ENCODE measurements at regions not wholly inside any gene's neighbourhood (a gene's known extent, or its start where the extent isn't known, plus 50 kb on each side); places are given as distances from the start of the nearest gene placed in this dataset.
"Not testable (repeated sequence)": the region's sequence is repeated elsewhere in the genome, so short reads cannot be mapped to it uniquely, and the experiment has no call there.

DNA sequence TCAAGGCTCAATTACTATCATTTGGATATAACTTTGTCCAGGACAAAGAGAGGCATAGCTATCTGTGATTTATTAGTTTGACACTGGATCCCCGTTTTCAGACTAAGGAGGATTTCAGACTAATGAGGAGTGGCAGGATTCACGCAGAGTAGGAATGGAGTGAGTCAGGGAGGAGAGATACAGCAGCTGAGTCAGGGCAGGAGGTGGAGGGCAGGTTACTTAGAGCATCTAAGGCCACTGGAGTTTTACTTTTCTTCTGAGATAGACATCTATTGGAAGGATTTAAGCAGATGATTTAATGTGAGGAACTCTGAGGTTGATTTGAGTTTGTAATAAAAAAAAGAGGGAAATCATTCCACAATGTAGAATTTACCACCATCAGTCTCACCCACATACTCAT lies 110.6 kb downstream of the RPIA start:
- not testable (repeated sequence) for DNase-seq

- DNase-seq = no peak
These were observed 115.9 kb downstream of the RPIA start for GRCh38 chr2:88807237-88807962.

DNA sequence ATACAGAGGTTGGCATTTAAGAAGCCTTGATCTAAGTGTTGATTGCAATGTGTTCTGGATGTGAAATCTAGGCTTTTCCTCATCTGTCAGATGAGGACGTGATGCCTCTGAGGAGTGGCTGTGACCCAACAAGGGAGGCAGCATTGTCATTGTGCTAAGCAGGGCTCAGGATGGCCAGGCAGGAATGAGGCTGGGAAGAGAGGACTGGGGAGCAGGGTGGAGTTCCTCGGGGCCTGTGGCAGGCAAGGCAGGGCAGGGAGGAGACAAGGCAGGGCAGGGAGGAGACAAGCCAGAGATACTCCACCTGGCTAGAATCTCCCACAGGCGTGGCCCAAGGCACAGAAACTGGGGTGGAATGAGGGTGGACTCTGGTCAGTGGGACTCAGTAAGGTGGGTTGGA lies 116.6 kb downstream of the RPIA start:
- no peak for DNase-seq

DNA sequence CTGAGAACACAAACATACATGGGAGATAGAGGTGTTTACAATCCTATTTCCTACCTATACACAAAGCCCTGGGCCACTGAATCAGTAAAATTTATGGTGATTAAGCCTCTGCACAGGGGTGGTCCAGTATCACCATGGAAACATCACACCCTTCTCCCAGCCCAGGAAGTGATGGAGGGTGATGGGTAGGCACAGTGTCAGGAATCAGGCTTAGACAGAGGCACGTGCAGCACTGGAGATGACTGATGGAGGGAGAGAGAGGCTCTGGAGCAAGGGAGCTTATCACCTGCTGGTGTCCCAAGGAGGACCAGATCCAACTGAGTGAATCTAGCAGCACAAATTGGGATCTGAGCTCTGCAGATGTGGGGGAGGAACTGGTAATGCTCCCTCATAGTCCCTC lies 117.2 kb downstream of the RPIA start:
- DNase-seq = no peak

- DNase-seq = no peak
These were observed 117.7 kb downstream of the RPIA start for GRCh38 chr2:88809216-88809615.

GRCh38 chr2:88810017-88810416 lies 118.5 kb downstream of the RPIA start:
- no peak for DNase-seq

DNA sequence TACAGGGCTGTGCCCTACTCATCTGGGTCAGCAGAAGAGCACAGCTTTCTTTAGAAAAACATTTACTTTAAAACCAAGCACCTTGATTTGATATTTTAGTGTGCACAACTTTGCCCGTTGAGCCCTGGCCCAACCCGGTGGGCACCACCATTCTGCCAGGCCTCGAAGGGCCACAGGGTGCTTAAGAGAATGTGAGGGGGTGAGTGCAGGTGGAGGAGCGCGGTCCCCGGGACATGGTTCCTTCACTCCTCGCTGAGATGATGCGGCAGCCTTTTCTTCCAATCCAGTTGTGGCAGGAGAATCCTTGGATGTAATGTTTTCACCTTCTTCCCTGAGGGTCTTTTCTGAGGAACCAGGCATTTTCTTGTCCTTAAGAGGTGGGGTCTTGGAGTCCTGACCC lies 119.0 kb downstream of the RPIA start:
- no peak for DNase-seq

GRCh38 chr2:88811233-88811632 lies 119.8 kb downstream of the RPIA start:
- no peak for DNase-seq

DNA sequence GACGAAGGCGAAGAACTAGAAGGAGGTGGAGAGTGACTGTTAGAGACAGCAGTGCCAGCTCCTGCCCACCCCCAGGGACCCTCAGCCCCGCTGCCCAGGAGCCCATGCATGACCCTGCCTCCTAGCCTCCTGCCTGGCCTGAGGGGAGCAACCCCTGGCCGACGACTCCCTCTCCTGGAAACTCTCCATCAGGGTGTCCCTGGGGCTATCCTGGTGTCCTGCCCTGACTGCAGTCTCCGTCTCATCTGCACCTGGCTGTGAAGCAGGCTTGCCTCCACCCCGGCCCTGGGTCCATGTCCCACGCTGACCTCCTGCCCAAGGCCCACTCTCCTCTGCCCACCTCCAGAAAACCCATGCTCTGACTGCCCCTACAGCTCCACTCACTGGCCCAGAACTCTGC lies 120.2 kb downstream of the RPIA start:
- DNase-seq = no peak

DNA sequence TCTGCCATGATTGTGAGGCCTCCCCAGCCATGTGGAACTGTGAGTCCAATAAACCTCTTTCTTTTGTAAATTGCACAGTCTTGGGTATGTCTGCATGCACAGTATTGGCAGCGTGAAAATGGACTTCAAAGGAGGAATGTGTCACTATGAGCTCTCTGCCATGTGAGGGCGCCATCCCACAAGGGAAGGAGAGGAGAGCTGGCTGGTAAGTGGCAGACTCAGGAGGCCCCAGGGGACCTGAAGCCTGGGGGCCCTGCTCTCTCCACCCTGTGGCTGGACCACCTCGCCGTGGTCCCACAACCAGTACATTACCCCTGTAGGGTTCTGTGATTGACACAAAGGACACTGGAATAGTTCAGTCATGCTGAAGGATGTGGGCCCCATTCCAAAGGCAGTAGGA lies 122.1 kb downstream of the RPIA start:
- no peak for DNase-seq

DNA sequence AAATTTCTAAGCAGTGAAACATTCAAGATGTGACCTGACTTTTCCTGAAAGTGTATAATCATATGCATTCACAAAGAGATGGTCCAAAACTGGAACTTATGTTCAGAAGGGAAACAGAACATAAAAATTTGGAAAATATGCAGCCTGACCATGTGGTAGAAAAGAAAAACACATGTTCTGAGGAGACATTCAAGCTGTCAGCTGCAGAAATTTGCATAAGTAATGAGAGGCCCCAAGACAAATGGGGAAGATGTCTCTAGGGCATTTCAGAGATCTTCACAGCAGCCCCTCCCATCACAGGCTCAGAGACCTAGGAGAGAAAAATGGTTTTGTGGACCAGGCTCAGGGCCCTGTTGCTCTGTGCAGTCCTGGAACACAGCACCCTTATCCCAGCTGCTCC lies 123.8 kb downstream of the RPIA start:
- DNase-seq = no peak

GRCh38 chr2:88815697-88816096 lies 124.2 kb downstream of the RPIA start:
- no peak for DNase-seq

DNA sequence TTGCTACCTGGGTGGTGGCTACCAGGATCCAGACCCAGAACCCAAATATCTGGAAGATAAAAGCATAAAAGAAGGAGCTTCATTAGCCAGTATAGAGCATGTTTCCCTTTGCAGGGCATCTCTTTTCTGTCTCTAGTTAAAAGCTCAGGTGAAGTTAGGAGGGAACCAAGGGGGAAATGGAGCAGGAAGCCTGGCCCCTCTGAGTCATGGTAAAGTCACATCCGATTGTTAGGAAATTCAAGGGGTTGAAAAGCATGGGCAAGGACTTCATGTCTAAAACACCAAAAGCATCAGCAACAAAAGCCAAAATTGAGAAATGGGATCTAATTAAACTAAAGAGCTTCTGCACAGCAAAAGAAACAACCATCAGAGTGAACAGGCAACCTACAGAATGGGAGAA lies 126.9 kb downstream of the RPIA start:
- DNase-seq = no peak

GRCh38 chr2:88824951-88825350 lies 133.5 kb downstream of the RPIA start:
- DNase-seq = no peak

- DNase-seq = no peak
These were observed 134.9 kb downstream of the RPIA start for GRCh38 chr2:88826399-88826798.

GRCh38 chr2:88827821-88828220 lies 136.3 kb downstream of the RPIA start:
- no peak for DNase-seq

- DNase-seq = no peak
These were observed 137.1 kb downstream of the RPIA start for GRCh38 chr2:88828397-88829137.

DNA sequence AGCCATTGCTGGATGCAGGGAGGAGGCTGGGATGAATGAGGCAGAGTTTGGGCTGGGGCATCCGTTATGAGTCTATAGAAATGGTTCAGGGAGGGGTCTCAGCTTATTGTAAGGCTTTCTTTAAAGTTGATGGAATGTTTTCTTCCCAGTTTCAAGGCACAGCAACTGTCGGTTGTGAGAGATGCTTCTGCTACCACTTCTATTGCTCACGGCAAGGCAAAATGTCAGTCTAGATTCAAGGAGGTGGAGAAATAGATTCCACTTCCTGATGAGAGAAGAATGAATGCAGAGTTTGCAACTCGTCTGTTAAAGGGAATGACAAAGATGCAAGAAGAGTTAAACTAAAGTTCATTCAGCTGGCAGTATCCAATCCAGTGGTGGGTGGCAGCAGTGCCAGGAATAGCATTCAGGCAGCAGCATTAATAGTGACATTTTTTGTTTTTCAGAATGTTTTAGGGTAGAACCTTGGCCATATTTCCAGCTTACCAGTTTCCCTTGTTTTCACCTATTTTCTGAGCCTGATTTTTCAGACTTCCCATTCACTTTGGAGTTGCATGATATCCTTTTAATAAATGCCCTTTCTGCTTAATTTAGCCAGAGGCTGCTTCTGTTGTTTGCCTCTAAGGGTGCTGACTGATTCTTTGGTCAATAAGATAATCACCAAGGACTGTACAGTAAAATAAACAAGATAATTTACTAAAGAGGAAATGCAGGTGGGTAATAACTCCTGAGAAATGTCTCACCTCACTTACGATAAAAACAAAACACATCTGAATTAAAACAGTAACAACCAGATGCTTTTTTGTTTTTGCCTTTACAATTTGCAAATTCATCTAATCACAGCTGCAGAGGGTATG lies 138.4 kb downstream of the RPIA start:
- DNase-seq = no peak

DNA sequence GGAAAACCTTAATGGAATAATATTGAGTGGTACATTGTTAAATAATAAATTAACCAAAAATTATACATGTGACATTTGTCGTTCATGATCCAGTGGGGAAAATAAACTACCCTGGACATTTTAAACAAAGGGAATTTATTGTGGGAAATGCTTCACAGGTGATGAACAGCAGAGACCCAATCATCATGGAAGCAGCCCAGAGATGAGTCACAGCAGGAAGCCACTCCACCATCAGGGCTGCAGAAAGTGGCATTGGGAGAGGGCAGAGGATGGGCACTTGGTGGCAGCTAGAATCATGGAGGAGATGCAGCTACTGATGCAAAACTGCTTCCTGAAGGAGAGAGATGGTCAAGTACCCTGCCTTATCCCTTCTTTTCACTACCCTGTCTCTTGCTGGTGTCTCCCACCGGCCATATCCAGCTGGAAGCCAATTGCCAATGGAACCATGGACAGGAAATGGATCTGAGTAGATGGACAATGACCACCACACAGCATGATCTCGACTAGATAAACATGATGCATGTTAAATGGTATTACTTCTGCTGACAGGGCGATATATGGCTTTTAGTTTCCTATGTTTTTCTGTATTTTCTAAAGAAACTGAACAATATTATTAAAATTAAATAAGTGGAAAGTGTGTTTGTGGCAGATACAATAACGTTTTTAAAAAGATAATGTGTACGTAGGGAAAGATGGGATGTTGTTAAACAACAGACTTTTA lies 139.8 kb downstream of the RPIA start:
- no peak for DNase-seq

DNA sequence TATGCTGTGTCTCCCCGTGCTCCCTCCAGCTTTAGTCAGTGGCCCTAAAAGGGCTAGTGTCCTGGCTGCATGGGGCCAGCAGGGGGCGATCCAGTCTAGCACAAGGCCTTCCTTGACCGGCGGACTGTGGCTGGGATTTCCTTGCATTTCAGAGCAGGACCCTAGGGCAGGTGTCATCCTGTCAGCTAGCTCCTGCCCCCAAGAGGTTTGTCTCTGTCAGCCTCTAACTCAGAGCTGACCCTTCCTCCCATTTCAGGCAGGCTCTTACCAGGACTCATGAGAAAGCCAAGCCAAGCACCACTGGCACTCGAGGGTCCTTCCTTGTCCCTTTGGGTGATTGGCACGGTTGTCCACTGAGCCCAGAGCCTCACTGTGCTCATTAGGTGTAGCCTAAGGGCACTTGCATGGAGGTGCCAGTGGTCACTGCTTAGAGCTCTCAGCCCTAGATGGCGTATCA lies 140.3 kb downstream of the RPIA start:
- DNase-seq = no peak

GRCh38 chr2:88832311-88832991 lies 141.0 kb downstream of the RPIA start:
- DNase-seq = no peak

- no peak for DNase-seq
These were observed 141.5 kb downstream of the RPIA start for GRCh38 chr2:88832992-88833389.

All from SHP77 treated with DMSO at 0.1 percent for 48 hours (cell line).